ENCODE measurements at regions not wholly inside any gene's neighbourhood (a gene's known extent, or its start where the extent isn't known, plus 50 kb on each side); places are given as distances from the start of the nearest gene placed in this dataset.

GRCh38 chr1:116207126-116207735 is 96.0 kb downstream of the MAB21L3 start:
- Histone ChIP-seq H3K56ac (ENCODE audit: insufficient read length, low read depth, low read length) (no peak overlapping the region), H3K4ac (ENCODE audit: low read depth, low read length) (no peak overlapping the region), H2BK5ac (ENCODE audit: insufficient read length, low read length) (no peak overlapping the region), H4K91ac (ENCODE audit: insufficient read length, low read depth, low read length) (no peak overlapping the region), H3K4me1 (ENCODE audit: insufficient read depth, low read length) (no peaks in the 10 kb centered on the region), H4K20me1 (ENCODE audit: control insufficient read depth, insufficient read depth, insufficient read length) (no peaks in the 10 kb centered on the region), H3K27ac (ENCODE audit: insufficient read length, low read depth, low read length) (no peak overlapping the region), H3K9me3 (ENCODE audit: control insufficient read depth, low read depth, low read length) (no peaks in the 10 kb centered on the region), H3K79me2 (ENCODE audit: insufficient read depth, low read length) (no peaks in the 10 kb centered on the region), H3K27me3 (ENCODE audit: insufficient read depth, low read length) (no peaks in the 10 kb centered on the region), H4K8ac (replicated peaks; ENCODE audit: insufficient read length, low read depth, low read length) (no peak overlapping the region), H3T11ph (ENCODE audit: low read length) (no peak overlapping the region), H3K14ac (ENCODE audit: insufficient read depth, low read length) (no peak overlapping the region), H2AFZ (ENCODE audit: low read length) (no peak overlapping the region), H2BK12ac (ENCODE audit: insufficient read length, low read depth, low read length) (no peak overlapping the region), H2BK15ac (ENCODE audit: low read depth, low read length) (no peak overlapping the region), H3K4me2 (ENCODE audit: insufficient read depth, insufficient read length, low read length) (no peak overlapping the region), H2BK20ac (ENCODE audit: low read depth, low read length, poor library complexity, severe bottlenecking) (no peak overlapping the region), H2AK5ac (ENCODE audit: insufficient read length, low read length) (no peak overlapping the region), H3K79me1 (ENCODE audit: insufficient read depth, low read depth, low read length, poor library complexity, severe bottlenecking) (no peaks in the 10 kb centered on the region), H2BK120ac (ENCODE audit: low read depth, low read length, poor library complexity, severe bottlenecking) (no peak overlapping the region), H3K23ac (ENCODE audit: insufficient read length, low read depth, low read length) (no peak overlapping the region), H3K9ac (ENCODE audit: extremely low read depth, insufficient read length, low read length) (no peak overlapping the region), H3K23me2 (ENCODE audit: insufficient read length, low read depth, low read length, poor library complexity, severe bottlenecking) (no peaks in the 10 kb centered on the region), H4K5ac (ENCODE audit: insufficient read length, low read depth, low read length) (no peak overlapping the region), H3K18ac (ENCODE audit: insufficient read length, low read depth, low read length) (no peak overlapping the region)
- Mint-ChIP-seq H3K4me1 (no peaks in the 10 kb centered on the region), H3K27me3 (ENCODE audit: low read depth) (peaks cover 2% of the 10 kb centered on the region; the same call in 1 of the 2 replicates), H3K4me3 (no peak overlapping the region), H3K9me3 (no peaks in the 10 kb centered on the region; a peak in 1 of 5 replicates), H3K36me3 (ENCODE audit: insufficient read depth in 1 of 3, low read depth in 3 of 3) (no peaks in the 10 kb centered on the region; a peak in 2 of 7 replicates), H3K27ac (no peak overlapping the region)
- DNase-seq: no peak
- no CpG with 5 or more reads among the region's 4 CpGs for WGBS (ENCODE audit: extremely low coverage, insufficient read length, low lambda C conversion rate)
- no peak for TF ChIP-seq CTCF (conservative IDR thresholded peaks at IDR 0.05)
